SU-DHL-6 (cell line): ENCODE measurements at regions not wholly inside any gene's neighbourhood (a gene's known extent, or its start where the extent isn't known, plus 50 kb on each side); places are given as distances from the start of the nearest gene placed in this dataset.

ENCODE experiments used
- EZH2phosphoT487 ChIP-seq: fragments of 200-600 bp; sonication (generic), shearing (Covaris generic); conservative IDR thresholded peaks from 2 replicates; pipeline ENCODE4 v1.6.1; 2018; ENCODE audit warnings: mild to moderate bottlenecking, antibody characterized with exemption, low read length, moderate library complexity, mixed read lengths
- TF ChIP-seq, protein P1 (sequence below): fragments of 200-600 bp; sonication (generic); IDR thresholded peaks from one replicate; pipeline ENCODE4 v1.5.1; 2017; ENCODE audit warnings: antibody characterized with exemption, mild to moderate bottlenecking, low read length, moderate library complexity; ENCODE audit not compliant: insufficient read depth, poor library complexity, severe bottlenecking

DNA sequence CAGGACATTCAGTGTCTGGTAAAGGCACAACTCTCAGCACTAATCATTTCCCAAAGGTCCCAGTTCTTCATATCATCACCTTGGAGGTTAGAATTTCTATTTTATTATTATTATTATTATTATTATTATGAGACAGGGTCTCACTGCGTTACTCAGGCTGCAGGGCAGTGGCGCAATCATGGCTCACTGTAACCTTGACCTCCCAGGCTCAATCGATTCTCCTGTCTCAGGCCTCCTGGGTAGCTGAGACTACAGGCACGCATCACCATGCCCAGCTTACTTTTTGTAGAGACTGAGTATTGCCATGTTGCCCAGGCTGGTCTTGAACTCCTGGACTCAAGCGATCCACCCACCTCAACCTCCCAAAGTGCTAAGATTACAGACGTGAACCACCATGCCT is 91.8 kb upstream of the DOCK1 start:
- TF ChIP-seq, protein P1, sequence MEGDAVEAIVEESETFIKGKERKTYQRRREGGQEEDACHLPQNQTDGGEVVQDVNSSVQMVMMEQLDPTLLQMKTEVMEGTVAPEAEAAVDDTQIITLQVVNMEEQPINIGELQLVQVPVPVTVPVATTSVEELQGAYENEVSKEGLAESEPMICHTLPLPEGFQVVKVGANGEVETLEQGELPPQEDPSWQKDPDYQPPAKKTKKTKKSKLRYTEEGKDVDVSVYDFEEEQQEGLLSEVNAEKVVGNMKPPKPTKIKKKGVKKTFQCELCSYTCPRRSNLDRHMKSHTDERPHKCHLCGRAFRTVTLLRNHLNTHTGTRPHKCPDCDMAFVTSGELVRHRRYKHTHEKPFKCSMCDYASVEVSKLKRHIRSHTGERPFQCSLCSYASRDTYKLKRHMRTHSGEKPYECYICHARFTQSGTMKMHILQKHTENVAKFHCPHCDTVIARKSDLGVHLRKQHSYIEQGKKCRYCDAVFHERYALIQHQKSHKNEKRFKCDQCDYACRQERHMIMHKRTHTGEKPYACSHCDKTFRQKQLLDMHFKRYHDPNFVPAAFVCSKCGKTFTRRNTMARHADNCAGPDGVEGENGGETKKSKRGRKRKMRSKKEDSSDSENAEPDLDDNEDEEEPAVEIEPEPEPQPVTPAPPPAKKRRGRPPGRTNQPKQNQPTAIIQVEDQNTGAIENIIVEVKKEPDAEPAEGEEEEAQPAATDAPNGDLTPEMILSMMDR, result no peak
- TF ChIP-seq EZH2phosphoT487, result no peak
